ENCODE measurements at regions not wholly inside any gene's neighbourhood (a gene's known extent, or its start where the extent isn't known, plus 50 kb on each side); places are given as distances from the start of the nearest gene placed in this dataset.
"Not testable (repeated sequence)": the region's sequence is repeated elsewhere in the genome, so short reads cannot be mapped to it uniquely, and the experiment has no call there.

GRCh38 chr13:103525530-103525929 is 459.3 kb upstream of the SLC10A2 start:
- DNase-seq (ENCODE audit: low read depth), result no peak

- DNase-seq (ENCODE audit: low read depth), result no peak
These were observed 457.6 kb upstream of the SLC10A2 start for GRCh38 chr13:103523858-103524257.

- DNase-seq (ENCODE audit: low read depth), result no peak
These were observed 455.3 kb upstream of the SLC10A2 start for GRCh38 chr13:103521532-103521931.

DNA sequence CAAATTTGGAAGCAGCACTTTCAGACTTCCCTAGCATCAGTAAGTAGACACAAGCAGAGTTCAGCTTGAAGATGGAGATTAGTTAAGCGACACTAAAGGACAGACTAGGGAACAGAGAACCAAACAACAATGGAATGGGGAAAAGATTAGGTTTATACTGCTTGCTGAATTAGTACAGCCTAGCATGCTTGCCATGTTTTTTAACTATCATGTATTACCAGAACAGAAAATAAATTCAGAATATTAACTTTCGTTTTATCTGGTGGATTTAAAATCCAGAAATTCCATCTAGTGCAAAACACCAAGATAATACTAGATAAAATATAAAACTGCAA is 451.5 kb upstream of the SLC10A2 start:
- no peak for DNase-seq (ENCODE audit: low read depth)

DNA sequence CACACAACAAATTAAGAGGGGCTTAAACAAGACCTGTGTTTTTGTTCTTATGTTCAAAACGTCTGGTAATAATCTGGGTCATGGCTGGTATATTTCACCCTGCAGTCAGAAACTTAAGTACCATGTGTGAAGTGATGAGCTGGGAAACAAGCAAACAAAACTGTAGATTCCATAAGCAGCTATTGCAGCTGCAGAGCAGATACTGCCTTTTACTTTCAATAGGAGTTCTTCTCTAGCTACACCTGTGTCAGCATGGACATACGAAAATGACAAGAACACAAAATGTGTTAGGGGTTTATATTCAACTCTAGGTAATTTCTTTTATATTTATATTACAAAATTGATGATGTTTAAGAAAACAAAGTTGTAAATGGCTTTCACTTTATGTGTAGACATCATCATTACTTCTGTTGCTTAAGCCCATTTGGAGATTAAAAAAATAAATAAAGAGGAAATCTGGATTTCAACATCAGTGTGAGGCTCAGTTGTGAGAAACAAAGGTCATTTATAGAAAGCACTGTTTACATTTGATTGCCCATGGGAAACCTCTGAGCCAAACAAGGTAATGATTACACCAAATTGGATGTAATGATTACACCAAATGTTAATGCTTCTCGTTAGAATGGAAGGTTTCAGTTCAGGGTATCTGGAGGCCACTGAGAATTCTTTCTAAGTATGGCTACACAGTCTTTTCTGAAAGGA is 451.0 kb upstream of the SLC10A2 start:
- no peak for DNase-seq (ENCODE audit: low read depth)

DNA sequence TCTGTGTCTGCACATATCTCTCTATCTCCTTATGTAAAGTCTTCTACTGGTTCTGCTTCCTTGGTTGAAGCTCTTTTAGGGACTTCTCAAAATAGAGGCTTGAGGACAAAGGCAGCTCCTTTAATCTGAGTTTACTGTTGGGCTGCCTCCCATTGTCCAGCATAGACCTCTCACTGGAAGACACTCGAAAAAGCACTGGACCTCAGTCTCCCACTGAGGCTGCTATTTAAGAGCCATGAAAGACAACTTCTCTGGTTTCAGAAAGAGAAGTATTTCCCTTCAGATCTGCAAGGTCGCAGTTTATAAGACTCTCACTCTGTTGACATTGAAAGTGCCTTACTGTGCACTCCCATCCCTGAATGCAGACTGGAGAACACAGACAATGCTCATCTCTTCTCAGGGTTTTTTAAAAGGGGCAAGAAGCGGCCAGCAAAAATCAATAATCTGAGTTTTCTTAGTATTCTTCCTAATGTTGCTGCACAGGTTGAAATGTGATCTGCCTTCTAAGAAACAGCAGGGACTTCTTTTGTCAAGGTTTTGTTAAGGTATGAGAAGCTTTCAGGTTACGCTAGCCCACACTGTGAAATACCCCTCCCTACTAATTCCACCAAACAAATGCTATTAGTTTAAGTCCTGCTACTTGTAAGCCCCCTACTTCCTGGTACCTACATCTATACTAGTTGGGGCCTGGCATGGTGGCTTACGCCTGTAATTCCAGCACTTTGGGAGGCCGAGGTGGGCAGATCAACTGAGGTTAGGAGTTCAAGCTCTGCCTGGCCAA is 450.0 kb upstream of the SLC10A2 start:
- DNase-seq (ENCODE audit: low read depth), result no peak

DNA sequence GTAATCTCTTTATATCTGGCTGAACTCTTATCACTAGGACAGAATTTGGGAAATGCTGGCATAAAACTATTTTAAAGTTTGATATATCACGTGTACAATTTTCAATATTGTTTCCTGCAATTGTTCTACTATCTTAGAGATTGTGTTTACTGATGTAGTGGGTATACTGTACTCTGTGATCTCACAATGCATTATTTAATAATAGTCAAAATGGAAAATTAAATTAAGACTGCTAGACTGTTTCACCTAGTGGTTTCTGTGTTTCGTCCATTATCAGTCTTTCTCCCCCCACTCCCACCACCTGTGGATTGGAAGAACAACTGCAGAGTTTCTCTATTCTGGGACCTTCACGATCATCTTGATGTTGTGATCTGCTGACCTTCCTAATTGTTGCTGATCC is 449.2 kb upstream of the SLC10A2 start:
- no peak for DNase-seq (ENCODE audit: low read depth)

DNA sequence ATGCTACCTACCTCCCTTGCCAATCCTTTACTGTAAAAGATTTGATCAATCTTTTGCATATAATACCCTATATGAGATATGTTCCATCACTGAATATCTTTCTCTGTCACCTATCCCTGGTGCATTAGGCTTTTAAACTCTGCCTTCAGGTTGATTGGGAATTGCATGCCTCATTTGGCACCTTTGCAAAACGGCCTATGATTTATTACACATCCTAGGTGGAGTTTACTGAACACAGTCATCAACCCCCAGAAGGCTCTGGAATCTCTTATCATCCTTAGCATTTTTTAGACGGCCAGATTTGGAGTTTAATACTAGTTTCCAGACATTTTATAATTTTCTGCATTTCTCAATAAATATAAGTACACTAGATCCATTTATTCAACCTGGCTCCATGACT is 448.4 kb upstream of the SLC10A2 start:
- no peak for DNase-seq (ENCODE audit: low read depth)

DNA sequence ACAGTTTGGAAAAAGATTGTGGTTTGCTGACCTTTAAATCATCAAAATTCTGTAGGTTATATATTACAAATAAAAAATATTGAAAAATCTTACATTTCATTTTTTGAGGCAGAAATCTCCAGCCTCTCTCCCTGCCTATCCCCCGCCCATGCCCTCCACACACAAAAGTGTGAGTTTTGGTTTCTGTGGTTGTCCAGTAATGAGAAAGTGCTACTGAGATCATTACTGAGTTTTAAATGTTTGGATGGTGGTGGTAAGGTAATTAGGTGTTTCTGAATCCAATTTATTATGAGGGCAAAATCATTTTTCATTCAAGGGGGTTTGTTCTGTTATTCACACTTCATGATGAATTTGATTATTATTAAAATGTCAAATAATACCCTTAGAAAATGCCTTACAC is 448.0 kb upstream of the SLC10A2 start:
- DNase-seq (ENCODE audit: low read depth), result no peak

GRCh38 chr13:103510007-103510535 is 443.9 kb upstream of the SLC10A2 start:
- DNase-seq (ENCODE audit: low read depth), result no peak

DNA sequence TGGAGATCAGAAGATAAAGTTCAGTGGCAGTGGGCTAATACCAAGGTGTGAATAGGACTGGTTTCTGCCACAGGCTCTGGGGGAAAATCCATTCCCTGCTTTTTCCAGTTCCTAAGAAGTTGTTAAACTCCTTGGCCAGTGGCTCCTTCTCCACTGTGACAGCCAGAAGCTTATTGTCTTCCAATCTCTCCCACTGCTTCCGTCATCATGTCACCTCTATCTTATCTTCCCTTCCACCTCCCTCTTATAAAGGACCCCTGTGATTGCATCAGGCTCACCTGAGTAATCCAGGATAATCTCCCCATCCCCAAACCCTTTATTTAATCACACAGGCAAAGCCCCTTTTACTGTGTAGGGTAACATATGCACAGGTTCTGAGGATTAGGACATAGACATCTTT is 431.2 kb upstream of the SLC10A2 start:
- no peak for DNase-seq (ENCODE audit: low read depth)

DNA sequence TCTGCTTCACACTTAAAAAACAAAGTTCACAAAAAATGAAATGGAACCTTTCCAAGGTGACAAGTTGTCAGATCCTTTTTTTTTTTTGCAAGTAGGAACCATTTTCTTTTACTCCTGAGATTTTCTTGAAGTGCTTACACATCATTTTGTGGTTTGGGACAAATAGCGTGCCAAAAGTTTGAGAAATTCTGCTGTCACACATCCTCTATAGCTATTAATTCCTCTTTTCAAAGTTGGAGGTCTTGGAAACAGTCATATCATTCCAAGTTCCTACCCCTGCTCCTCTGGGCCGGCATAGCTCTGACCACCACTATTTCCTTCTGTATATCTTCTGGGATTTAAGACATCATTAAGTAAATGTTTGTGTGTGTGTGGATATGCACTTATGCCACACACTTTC is 421.6 kb upstream of the SLC10A2 start:
- DNase-seq (ENCODE audit: low read depth), result no peak

GRCh38 chr13:103473081-103473480 is 406.9 kb upstream of the SLC10A2 start:
- DNase-seq (ENCODE audit: low read depth), result no peak

- no peak for DNase-seq (ENCODE audit: low read depth)
These were observed 405.7 kb upstream of the SLC10A2 start for GRCh38 chr13:103471896-103472295.

DNA sequence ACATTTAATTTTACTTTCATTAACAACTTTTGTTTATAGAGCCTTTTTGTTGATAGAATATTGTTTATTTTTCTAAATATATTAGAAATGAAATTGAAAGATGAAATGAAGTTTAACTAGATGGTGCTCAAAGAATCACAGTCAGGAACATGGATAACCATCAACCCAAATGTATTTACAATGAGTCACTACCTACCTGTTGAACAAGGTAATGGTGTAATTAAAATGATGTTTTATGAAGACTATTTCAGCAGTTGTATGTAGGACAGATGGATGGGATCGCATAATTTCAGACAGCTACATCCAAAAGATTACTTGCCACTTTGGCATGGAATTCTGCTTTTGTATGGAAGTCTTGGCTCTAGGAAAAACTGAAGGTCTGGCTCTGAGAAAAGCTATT is 403.6 kb upstream of the SLC10A2 start:
- no peak for DNase-seq (ENCODE audit: low read depth)

DNA sequence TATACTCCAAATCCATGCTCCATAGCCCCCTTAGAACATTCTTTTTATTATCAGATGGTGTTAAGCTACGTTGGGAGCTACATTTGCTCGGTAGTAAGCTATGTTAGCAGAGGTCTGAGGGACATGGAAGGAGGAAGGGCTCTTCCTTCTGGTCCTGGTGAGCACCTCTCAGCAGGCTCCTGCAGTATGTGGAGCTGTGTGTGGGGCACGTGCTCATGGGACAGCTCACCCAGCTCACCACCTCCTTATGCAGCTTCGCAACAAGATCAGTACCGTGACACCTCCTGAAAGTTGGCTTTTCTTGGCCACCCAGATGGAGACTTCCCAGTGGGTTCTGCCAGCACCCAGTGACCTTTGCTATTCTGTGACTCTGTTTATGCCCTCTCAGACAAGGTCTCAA is 400.5 kb upstream of the SLC10A2 start:
- DNase-seq (ENCODE audit: low read depth), result no peak

- DNase-seq (ENCODE audit: low read depth), result not testable (repeated sequence)
These were observed 394.0 kb upstream of the SLC10A2 start for GRCh38 chr13:103460246-103460645.

GRCh38 chr13:103457050-103457449 is 390.8 kb upstream of the SLC10A2 start:
- not testable (repeated sequence) for DNase-seq (ENCODE audit: low read depth)

DNA sequence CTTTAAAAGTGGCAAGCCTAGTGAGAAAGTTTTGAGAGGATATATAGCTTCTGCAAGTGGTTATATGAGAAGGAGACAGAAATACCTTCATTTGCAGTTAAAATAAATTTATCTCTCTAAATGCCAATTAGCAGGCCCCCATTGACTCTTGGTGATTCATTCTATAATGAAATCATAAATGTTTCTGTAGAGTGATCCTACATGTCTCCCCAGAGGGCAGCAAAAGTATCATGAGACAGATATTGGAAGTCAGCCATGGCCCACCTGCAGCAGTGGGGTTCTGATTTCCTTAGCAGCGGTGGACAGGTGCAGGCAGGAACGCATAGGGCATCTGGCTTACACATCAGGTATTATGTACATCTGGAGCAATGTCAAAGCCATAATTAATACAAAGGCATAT is 385.4 kb upstream of the SLC10A2 start:
- DNase-seq (ENCODE audit: low read depth), result no peak

GRCh38 chr13:103443604-103444003 is 377.4 kb upstream of the SLC10A2 start:
- no peak for DNase-seq (ENCODE audit: low read depth)

- no peak for DNase-seq (ENCODE audit: low read depth)
These were observed 371.4 kb upstream of the SLC10A2 start for GRCh38 chr13:103437651-103438050.

DNA sequence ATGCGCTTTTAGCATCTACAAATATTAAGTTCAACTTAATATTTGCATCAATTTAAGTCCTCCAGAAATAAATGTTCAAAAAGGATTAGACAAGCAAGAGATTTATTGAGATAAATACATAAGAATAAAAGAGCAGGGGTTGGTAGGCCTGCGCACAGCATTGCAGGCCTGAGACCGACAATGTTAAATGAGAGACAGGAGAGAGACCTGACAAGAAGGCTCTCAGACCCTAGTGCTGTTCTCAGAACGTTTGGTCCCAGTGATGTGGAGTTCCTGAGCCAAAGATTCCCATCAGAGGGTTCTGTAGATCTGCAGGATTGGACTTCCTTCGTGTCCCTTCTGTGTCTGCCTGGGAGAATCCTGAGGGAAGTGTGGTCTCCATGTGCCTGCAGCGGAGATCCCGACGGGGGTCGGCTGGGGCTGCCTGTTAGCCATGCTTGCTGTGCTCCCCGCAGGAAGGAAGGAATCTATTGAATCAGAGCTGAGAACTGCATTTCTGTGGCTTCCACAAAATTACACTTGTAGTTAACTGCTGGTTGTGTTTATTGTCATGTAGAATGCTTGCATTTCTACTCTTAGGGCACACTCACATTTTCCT is 369.9 kb upstream of the SLC10A2 start:
- DNase-seq (ENCODE audit: low read depth), result no peak

GRCh38 chr13:103431856-103432255 is 365.6 kb upstream of the SLC10A2 start:
- no peak for DNase-seq (ENCODE audit: low read depth)

Measured in GM04503 (cell line).